ENCODE measurements at regions not wholly inside any gene's neighbourhood (a gene's known extent, or its start where the extent isn't known, plus 50 kb on each side); places are given as distances from the start of the nearest gene placed in this dataset.

- no peak for TF ChIP-seq CTCF (optimal IDR thresholded peaks at IDR 0.05 in 1 of 3, IDR thresholded peaks at IDR 0.05 in 1 of 3, conservative IDR thresholded peaks at IDR 0.05 in 1 of 3; ENCODE audit: extremely low read depth in 1 of 3, insufficient read depth in 2 of 3, low read length in 3 of 3)
- TF ChIP-seq EZH2 (IDR thresholded peaks at IDR 0.05; ENCODE audit: low read length), result no peak
Measured at GRCh38 chr2:239570216-239570925, 169.6 kb upstream of the HDAC4 start.

Measured in keratinocyte (primary cell).